ENCODE measurements at regions not wholly inside any gene's neighbourhood (a gene's known extent, or its start where the extent isn't known, plus 50 kb on each side); places are given as distances from the start of the nearest gene placed in this dataset.

DNA sequence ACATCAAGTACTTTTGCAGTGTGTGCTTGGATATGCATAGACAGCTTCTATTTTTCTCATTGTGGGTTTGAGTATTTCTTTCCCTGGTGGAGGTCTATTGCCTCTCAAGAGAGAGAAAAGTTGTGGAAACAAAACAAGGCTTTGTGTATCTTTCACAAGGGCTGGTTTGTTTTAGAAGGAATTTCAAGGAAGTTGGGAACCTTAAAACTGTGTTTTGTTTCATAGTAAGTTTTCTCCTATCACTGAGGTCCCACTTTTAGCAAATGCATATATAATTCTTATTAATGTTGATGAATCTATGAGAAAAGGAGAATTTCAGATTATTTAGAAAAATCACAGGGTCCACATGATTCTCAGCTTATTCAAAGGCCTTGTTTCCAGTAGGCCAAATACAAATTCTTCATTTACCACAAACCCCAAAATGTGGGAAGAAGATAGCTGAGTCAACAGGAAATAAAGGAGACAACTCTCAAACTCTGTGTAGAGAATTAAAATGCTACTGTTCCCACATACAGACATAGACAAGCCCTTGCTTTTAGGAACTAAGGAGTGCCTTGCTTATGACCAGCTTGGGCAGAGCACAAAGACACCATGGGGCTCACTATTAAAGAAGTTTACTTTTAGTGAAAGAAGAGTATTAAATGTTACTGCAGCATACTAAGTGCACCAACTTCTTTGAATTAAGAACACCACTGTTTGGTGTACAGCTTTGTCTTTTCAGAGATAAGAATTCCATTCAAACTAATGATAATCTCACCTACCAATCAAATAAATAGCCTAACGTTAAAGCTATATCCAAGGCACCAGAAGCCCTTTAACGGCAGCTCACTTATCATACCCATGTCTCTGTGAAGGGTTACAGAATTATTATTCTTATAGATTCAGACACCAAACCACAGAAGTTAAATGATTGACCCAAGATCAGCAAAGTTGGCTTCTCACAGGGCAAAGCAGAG, 177.4 kb upstream of the LEF1 start:
- Histone ChIP-seq H3K4me3 (no peak overlapping the region), H3K9me3 (no peaks in the 10 kb centered on the region), H3K36me3 (ENCODE audit: low read depth, missing control alignments) (no peaks in the 10 kb centered on the region), H3K27ac (no peak overlapping the region), H3K27me3 (no peaks in the 10 kb centered on the region), H3K4me1 (no peaks in the 10 kb centered on the region)
- 70 to 90% methylated on average over 2 of the region's 2 CpGs for WGBS, 2 donors
- TF ChIP-seq POLR2A (IDR thresholded peaks at IDR 0.05), result no peak
- TF ChIP-seq, protein P1, sequence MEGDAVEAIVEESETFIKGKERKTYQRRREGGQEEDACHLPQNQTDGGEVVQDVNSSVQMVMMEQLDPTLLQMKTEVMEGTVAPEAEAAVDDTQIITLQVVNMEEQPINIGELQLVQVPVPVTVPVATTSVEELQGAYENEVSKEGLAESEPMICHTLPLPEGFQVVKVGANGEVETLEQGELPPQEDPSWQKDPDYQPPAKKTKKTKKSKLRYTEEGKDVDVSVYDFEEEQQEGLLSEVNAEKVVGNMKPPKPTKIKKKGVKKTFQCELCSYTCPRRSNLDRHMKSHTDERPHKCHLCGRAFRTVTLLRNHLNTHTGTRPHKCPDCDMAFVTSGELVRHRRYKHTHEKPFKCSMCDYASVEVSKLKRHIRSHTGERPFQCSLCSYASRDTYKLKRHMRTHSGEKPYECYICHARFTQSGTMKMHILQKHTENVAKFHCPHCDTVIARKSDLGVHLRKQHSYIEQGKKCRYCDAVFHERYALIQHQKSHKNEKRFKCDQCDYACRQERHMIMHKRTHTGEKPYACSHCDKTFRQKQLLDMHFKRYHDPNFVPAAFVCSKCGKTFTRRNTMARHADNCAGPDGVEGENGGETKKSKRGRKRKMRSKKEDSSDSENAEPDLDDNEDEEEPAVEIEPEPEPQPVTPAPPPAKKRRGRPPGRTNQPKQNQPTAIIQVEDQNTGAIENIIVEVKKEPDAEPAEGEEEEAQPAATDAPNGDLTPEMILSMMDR (IDR thresholded peaks at IDR 0.05), result no peak
- DNase-seq, result no peak
- intact Hi-C loops (cut with DNase I; ENCODE audit: low total_unique reads), result no loop called here

DNA sequence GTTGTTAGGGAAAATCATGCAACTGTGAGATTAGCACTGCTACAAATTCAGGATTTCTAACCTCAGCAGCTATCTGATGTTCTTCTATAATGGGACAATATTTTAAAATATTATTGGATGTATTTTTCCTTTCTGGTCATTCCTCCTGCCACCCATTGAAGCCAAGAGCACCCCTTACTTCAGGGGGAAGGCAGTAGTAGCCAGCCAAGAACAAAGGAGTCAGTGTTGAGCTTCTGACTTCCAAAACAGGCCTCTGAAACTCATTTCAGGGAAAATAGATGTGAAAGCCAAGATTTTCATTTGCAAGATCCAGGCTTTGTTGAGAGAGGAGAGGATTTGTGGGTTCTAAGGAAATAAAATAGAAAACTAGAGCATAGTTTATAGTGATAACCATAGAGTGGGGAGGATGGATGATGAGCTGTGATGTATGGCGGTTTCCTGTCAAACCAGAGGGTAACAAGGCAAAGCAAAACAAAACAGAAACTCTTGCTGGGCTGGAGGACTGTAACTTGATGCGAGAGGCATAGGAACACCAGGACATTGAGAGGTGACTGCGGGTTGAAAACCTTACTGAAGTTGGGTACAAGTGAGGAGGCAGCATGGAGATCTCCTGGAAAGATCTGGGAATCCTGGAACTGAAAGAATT, 173.7 kb upstream of the LEF1 start:
- intact Hi-C loops (cut with DNase I; ENCODE audit: low total_unique reads), result no loop called here
- Histone ChIP-seq H3K27me3 (no peaks in the 10 kb centered on the region), H3K27ac (no peak overlapping the region), H3K4me1 (no peaks in the 10 kb centered on the region), H3K4me3 (no peak overlapping the region), H3K9me3 (no peaks in the 10 kb centered on the region), H3K36me3 (ENCODE audit: low read depth, missing control alignments) (no peaks in the 10 kb centered on the region)
- no peak for TF ChIP-seq POLR2A (IDR thresholded peaks at IDR 0.05)
- TF ChIP-seq, protein P1 (IDR thresholded peaks at IDR 0.05), result no peak
- no peak for DNase-seq
- 75 to 76% methylated on average over 3 of the region's 3 CpGs for WGBS, 2 donors

DNA sequence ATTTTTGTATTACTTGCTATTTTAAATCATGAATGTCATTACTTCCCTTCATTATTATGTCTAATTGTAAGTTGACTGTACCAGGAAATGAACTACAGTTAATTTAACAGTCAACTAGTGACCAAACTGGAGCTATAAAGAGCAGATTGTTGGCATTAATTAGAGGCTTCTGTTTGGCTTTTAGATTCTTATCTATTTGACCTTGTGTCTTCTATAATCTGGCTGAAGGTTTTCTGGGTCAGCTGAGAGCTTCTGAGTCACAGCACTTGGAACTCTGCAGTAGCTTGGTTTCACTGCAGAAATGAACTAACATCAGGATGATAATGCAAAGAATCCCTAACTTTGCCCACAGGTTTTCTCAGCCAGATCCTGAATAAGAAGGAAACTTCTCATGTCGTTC, 169.2 kb upstream of the LEF1 start:
- Histone ChIP-seq H3K4me3 (no peak overlapping the region), H3K9me3 (no peaks in the 10 kb centered on the region), H3K36me3 (ENCODE audit: low read depth, missing control alignments) (no peaks in the 10 kb centered on the region), H3K27me3 (no peaks in the 10 kb centered on the region), H3K27ac (no peak overlapping the region), H3K4me1 (no peaks in the 10 kb centered on the region)
- intact Hi-C loops (cut with DNase I; ENCODE audit: low total_unique reads), result no loop called here
- WGBS, 2 donors, result 32 to 64% methylated on average over 1 of the region's 1 CpG
- no peak for DNase-seq
- TF ChIP-seq, protein P1 (IDR thresholded peaks at IDR 0.05), result no peak
- no peak for TF ChIP-seq POLR2A (IDR thresholded peaks at IDR 0.05)

DNA sequence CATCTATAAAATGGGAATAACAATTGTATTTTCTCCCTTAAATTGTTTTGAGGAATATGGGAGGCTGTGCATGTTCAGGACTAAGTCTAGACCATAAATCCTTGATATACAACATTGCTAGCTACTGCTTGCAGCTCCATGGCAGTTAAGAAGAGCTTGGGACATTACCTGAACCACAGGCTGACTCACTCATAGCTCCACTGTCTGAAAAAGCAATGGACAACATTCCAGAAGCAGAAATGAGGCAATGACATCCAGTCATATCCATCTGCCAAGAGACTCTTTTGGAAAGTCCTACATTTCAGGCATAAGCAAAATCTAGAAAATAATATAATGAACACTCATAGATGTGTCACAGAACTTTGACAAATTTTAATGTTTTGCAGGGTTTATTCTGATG, 167.3 kb upstream of the LEF1 start:
- no peak overlapping the region for H3K27ac ChIP-seq
- TF ChIP-seq, protein P1 (IDR thresholded peaks at IDR 0.05), result no peak
- TF ChIP-seq POLR2A (IDR thresholded peaks at IDR 0.05), result no peak
- H3K27me3 ChIP-seq, result no peaks in the 10 kb centered on the region
- DNase-seq, result no peak
- H3K4me3 ChIP-seq, result no peak overlapping the region
- intact Hi-C loops (cut with DNase I; ENCODE audit: low total_unique reads), result no loop called here
- H3K36me3 ChIP-seq (ENCODE audit: low read depth, missing control alignments), result no peaks in the 10 kb centered on the region
- H3K9me3 ChIP-seq, result no peaks in the 10 kb centered on the region
- no peaks in the 10 kb centered on the region for H3K4me1 ChIP-seq

Data from testis (tissue), 2 donors.